ENCODE measurements at regions not wholly inside any gene's neighbourhood (a gene's known extent, or its start where the extent isn't known, plus 50 kb on each side); places are given as distances from the start of the nearest gene placed in this dataset.

DNA sequence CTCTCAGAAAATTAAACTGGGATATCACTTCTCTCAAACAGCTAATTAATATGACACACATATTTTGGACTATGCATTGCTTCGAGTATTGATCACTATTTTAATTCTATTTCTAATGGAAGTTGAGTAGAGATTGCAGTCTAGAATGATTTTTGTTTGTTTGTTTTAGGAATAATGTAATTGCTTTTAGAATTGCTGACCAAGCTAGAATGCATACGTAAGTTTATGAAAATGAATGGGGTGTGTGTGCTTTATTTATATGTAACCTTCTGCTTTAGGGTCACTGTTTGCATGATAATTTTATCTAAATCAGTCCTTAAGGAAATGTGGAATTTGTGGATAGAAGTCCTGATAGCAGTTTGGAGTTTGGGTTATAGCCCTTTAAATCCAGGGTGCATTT, 371.4 kb downstream of the NR2F2 start:
- CTCF ChIA-PET, result no interaction called here
- POLR2A ChIA-PET, result interaction anchor here (0.6 kb wide), 1 partner anchor 361 kb away, joined by 3 read pairs; no protein-coding TSS in a partner anchor
- TF ChIP-seq CTCF (IDR thresholded peaks at IDR 0.05; ENCODE audit: control extremely low read depth, extremely low read depth, low read depth, missing control alignments), result no peak
- DNase-seq (ENCODE audit: extremely low spot score), result no peak

DNA sequence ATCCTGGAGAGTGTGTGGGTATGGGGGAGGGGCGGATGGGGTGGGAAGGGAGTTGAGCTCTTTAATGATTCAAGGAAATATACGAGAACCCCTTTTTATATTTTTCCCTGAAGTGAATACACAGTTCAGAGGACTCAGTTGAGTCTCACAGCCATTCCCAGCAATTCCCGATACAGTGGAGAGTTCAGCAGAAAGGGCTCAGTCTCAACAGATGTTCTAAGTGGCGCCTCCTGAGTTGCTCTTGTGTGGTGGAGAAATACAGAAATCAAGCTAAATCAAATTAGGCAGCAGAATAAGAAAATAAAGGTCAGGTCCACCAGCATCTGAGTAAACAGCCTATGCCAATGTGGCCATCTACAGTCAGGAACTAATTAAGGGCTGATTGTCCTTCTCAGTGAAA, 372.1 kb downstream of the NR2F2 start:
- no peak for DNase-seq (ENCODE audit: extremely low spot score)
- no peak for TF ChIP-seq CTCF (IDR thresholded peaks at IDR 0.05; ENCODE audit: control extremely low read depth, extremely low read depth, low read depth, missing control alignments)
- POLR2A ChIA-PET, result no interaction called here
- CTCF ChIA-PET, result no interaction called here

DNA sequence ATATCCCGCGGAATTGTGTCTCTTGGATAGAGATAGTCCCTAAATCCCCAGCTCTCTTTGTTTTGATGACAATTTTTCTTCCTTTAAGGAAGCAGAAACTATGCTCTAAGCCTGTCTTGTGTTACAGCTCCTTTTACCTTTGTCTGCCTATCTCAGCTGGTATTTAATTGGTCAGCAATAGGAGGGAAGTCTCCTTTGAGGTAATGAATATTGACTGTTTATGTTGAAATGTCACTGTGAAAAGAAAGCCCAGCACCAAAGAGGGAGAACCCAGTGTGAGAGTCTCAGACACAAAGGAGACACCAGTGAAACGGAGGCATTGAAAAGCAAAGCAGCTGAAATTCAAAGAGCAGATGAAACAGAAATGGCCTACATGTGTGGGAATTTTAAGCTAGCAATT, 372.6 kb downstream of the NR2F2 start:
- no peak for DNase-seq (ENCODE audit: extremely low spot score)
- CTCF ChIA-PET, result no interaction called here
- TF ChIP-seq CTCF (IDR thresholded peaks at IDR 0.05; ENCODE audit: control extremely low read depth, extremely low read depth, low read depth, missing control alignments), result no peak
- POLR2A ChIA-PET, result no interaction called here

DNA sequence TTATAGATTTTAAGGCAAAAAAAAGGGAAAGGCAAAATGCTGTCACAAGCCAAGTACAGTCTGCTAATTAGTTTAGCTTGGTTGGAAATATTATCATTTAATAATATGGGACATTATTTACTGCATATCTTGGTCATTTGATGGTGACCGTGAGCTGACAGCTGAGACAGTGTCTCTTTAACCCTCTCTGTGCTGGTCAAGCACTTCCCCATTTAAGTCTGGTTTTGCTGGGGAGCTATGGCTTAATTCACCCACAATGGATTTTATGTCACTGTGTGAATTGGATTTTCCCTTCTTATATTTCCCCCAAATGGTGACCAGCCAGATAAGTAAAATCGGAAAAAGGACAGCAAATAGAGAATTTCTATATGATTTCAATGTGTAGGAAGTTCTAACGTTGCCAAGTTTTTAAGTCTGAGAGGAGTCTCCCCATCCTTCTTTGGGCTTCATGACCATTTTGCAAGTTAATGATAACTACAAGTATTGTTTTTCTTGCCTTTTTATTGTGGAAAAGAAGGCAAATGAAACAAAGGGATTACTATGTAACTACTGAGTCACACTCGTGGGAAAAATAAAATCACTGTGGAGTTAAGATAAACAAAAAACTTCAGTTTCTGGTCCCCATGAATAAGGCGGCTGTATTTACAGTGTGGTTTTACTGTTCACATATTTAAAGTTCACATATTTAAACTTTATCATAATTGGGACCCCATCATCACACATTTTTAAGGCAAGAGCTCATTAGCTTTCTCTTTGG, 373.5 kb downstream of the NR2F2 start:
- no peak for DNase-seq (ENCODE audit: extremely low spot score)
- no peak for TF ChIP-seq CTCF (IDR thresholded peaks at IDR 0.05; ENCODE audit: control extremely low read depth, extremely low read depth, low read depth, missing control alignments)
- POLR2A ChIA-PET, result no interaction called here
- CTCF ChIA-PET, result no interaction called here

DNA sequence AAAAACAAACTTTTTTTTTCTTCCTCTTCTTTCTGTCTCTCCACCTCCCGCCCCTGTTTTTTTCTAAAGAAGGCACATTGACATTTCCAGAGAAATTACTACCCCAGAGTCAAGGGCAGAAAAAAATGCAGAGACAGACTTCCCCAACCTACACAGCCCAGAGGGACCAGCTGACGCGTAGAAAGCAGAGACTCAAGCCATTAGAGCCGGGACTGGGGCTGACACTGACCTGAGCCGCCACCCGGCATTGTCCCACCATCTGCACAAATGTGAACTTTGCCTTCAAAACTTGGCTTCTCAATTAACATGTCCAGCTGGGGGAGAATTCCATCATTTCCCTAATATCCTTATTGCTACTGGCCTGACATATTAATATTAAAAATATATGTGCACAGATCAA, 385.6 kb downstream of the NR2F2 start:
- TF ChIP-seq CTCF (IDR thresholded peaks at IDR 0.05; ENCODE audit: control extremely low read depth, extremely low read depth, low read depth, missing control alignments), result no peak
- ChIA-PET CTCF (no interaction called here), POLR2A (no interaction called here)
- DNase-seq (ENCODE audit: extremely low spot score), result no peak

- POLR2A ChIA-PET, result no interaction called here
- no peak for TF ChIP-seq CTCF (IDR thresholded peaks at IDR 0.05; ENCODE audit: control extremely low read depth, extremely low read depth, low read depth, missing control alignments)
- DNase-seq (ENCODE audit: extremely low spot score), result no peak
- CTCF ChIA-PET, result no interaction called here
These were observed 386.0 kb downstream of the NR2F2 start for GRCh38 chr15:96716478-96716877.

Data from GM10248 (cell line).